ENCODE measurements at regions not wholly inside any gene's neighbourhood (a gene's known extent, or its start where the extent isn't known, plus 50 kb on each side); places are given as distances from the start of the nearest gene placed in this dataset.
"Not testable (repeated sequence)": the region's sequence is repeated elsewhere in the genome, so short reads cannot be mapped to it uniquely, and the experiment has no call there.

DNA sequence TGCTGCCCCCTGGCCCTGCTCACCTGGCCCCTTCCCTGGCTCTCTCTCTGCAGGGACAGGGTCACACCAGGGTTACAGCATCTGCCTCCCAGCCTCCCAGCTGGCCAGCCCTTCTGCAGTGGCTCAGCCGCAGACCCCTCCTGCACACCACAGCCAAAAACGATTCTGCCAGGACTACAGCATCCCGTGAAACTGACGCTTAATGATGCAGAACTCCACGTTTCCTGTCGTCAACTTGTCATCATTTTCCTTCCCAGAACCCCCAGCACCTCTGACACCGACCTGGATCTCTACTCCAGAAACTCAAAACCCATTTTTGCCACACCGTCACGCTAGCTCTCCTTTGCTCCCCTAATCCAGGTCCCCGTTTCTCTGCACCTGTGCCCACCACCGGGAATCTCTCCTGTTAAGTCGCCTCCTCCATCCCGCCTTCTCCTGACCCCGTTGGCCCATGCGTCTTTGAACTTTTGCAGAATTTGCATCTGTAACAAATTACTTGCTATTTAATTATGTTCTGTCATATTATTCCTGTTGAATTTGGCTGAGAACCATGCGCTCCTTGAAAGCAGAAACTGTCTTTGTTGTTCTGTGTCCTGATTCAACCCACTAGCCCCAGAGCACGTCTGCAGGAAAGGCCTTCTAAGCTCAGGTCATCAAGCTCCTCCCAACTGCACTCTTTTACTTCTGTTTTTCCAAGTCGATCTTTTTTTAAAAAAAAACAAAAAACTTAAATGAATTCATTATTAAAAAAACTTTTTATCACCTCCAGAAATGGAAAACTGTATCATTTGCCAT, 173.2 kb upstream of the COPS8 start:
- peaks cover 0 to 5% of the 10 kb centered on the region in 2 donors for H3K27me3 ChIP-seq (ENCODE audit: control insufficient read depth in 1 of 2, insufficient read depth in 2 of 2, low read length in 2 of 2)
- no peak overlapping the region for H3K27ac ChIP-seq (ENCODE audit: low read length)
- no peaks in the 10 kb centered on the region for H3K9me3 ChIP-seq (ENCODE audit: control insufficient read depth in 2 of 2, low read length in 2 of 2)
- H3K4me1 ChIP-seq (ENCODE audit: control insufficient read depth, insufficient read depth, low read length) = no peaks in the 10 kb centered on the region
- no peak overlapping the region for H3K9ac ChIP-seq (ENCODE audit: low read length in 2 of 2)
- H3K4me3 ChIP-seq (ENCODE audit: low read length in 2 of 2) = no peak overlapping the region
- no peaks in the 10 kb centered on the region for H3K36me3 ChIP-seq (ENCODE audit: control insufficient read depth in 2 of 2, insufficient read depth in 2 of 2, low read length in 2 of 2)

DNA sequence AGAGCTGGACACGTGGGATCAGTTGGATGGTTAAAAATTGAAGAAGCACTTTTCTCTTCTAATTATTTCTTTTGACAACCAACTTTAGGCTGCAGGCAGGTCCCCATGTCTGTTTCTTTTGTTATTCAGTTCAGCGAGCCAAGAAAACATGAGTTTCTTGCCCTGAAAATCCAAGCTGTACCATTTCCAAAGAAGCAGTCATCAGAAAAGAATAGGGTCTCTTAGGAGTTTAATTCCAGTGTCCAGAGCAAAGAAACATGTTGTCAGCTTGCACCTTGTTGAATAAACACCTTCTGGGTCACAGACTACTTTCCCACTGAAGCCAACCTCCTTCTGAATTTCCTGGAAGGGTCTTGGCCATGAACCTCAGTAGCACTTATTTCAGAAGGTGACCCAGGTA, 170.5 kb upstream of the COPS8 start:
- H3K27me3 ChIP-seq (ENCODE audit: control insufficient read depth in 1 of 2, insufficient read depth in 2 of 2, low read length in 2 of 2) = peaks cover 0 to 3% of the 10 kb centered on the region in 2 donors
- H3K9me3 ChIP-seq (ENCODE audit: control insufficient read depth in 2 of 2, low read length in 2 of 2) = no peaks in the 10 kb centered on the region
- no peak overlapping the region for H3K9ac ChIP-seq (ENCODE audit: low read length in 2 of 2)
- no peak overlapping the region for H3K27ac ChIP-seq (ENCODE audit: low read length)
- no peak overlapping the region for H3K4me3 ChIP-seq (ENCODE audit: low read length in 2 of 2)
- no peaks in the 10 kb centered on the region for H3K36me3 ChIP-seq (ENCODE audit: control insufficient read depth in 2 of 2, insufficient read depth in 2 of 2, low read length in 2 of 2)
- no peaks in the 10 kb centered on the region for H3K4me1 ChIP-seq (ENCODE audit: control insufficient read depth, insufficient read depth, low read length)

DNA sequence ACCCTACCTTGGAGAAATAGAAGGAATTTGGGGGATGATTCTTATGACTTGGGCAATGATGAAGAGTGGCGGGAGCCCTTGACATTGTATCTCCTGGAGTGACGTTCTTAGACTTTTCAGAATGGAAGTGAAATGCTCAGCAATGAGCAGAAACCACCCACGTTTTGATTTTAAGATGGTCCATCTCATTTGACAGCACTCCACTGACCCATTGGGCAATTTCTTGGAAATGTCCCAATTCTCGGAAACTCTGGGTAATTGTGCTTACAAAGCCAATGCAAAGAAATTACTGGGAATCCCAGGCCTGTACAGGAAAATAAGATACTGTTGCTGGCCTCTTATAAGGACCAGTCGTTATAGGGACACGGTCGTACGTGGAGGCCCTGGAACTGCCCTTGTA, 170.0 kb upstream of the COPS8 start:
- H3K36me3 ChIP-seq (ENCODE audit: control insufficient read depth in 2 of 2, insufficient read depth in 2 of 2, low read length in 2 of 2) = no peaks in the 10 kb centered on the region
- no peaks in the 10 kb centered on the region for H3K9me3 ChIP-seq (ENCODE audit: control insufficient read depth in 2 of 2, low read length in 2 of 2)
- no peak overlapping the region for H3K9ac ChIP-seq (ENCODE audit: low read length in 2 of 2)
- H3K4me1 ChIP-seq (ENCODE audit: control insufficient read depth, insufficient read depth, low read length) = no peaks in the 10 kb centered on the region
- H3K27ac ChIP-seq (ENCODE audit: low read length) = no peak overlapping the region
- H3K4me3 ChIP-seq (ENCODE audit: low read length in 2 of 2) = no peak overlapping the region
- H3K27me3 ChIP-seq (ENCODE audit: control insufficient read depth in 1 of 2, insufficient read depth in 2 of 2, low read length in 2 of 2) = peaks cover 0 to 3% of the 10 kb centered on the region in 2 donors

DNA sequence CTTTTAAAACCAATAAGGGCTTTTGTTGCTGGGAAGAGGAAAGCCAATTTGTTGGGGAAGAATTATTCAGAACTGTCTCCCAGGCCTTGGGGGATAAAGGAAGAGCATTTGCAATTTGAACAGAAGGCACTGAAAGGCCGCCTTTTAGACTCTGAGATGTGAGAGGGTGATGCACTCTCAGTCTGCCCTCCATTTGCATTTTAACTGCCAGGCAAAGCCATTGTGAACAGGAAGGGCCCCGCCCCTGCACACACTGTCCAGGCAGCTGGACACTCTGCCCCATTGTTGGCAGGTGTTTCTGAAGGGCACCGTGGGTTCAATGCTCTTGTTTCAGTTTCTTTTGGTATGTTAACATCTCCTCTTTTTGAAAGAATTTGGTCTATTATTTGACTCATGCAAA, 169.5 kb upstream of the COPS8 start:
- no peaks in the 10 kb centered on the region for H3K9me3 ChIP-seq (ENCODE audit: control insufficient read depth in 2 of 2, low read length in 2 of 2)
- peaks cover 0 to 3% of the 10 kb centered on the region in 2 donors for H3K27me3 ChIP-seq (ENCODE audit: control insufficient read depth in 1 of 2, insufficient read depth in 2 of 2, low read length in 2 of 2)
- H3K27ac ChIP-seq (ENCODE audit: low read length) = no peak overlapping the region
- no peaks in the 10 kb centered on the region for H3K4me1 ChIP-seq (ENCODE audit: control insufficient read depth, insufficient read depth, low read length)
- H3K36me3 ChIP-seq (ENCODE audit: control insufficient read depth in 2 of 2, insufficient read depth in 2 of 2, low read length in 2 of 2) = no peaks in the 10 kb centered on the region
- H3K9ac ChIP-seq (ENCODE audit: low read length in 2 of 2) = no peak overlapping the region
- no peak overlapping the region for H3K4me3 ChIP-seq (ENCODE audit: low read length in 2 of 2)

DNA sequence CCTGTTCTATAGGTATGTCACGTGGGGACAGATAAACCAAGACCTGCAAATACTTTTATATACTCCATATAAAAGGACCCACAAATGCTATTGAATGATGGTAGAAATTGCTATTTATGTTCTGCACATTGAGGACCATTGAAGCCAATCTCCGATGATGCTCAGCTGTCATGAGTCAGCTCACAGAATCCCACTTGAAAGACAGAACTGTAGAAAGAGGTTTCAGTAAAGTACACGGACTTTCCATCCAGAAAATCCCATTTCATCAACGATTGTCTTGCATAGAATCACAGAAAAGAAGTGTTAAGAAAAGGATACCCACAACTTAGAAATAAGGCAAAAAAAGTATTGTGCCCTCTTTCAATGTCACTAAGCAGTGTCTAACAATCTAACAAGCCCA, 169.0 kb upstream of the COPS8 start:
- Histone ChIP-seq H3K4me1 (ENCODE audit: control insufficient read depth, insufficient read depth, low read length) (no peaks in the 10 kb centered on the region), H3K9me3 (ENCODE audit: control insufficient read depth in 2 of 2, low read length in 2 of 2) (no peaks in the 10 kb centered on the region), H3K9ac (ENCODE audit: low read length in 2 of 2) (no peak overlapping the region), H3K27ac (ENCODE audit: low read length) (no peak overlapping the region), H3K36me3 (ENCODE audit: control insufficient read depth in 2 of 2, insufficient read depth in 2 of 2, low read length in 2 of 2) (no peaks in the 10 kb centered on the region), H3K4me3 (ENCODE audit: low read length in 2 of 2) (no peak overlapping the region), H3K27me3 (ENCODE audit: control insufficient read depth in 1 of 2, insufficient read depth in 2 of 2, low read length in 2 of 2) (peaks cover 0 to 3% of the 10 kb centered on the region in 2 donors)

DNA sequence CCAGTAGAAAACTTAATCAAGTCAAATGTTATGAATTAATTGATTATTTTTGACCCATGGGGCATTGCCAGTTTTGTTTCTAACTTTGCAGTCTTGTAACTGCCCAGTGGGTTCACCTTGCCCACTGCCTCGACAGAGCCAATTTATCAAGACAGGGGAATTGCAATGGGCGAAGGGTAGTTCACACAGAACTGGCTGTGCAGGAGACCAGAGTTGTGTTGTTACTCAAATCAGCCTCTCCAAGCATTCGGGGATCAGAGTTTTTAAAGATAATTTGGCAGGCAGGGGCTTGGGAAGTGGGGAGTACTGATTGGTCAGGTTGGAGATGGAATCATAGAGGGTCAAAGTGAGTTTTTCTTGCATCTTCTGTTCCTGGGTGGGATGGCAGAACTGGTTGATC, 168.5 kb upstream of the COPS8 start:
- no peak overlapping the region for H3K4me3 ChIP-seq (ENCODE audit: low read length in 2 of 2)
- H3K4me1 ChIP-seq (ENCODE audit: control insufficient read depth, insufficient read depth, low read length) = no peaks in the 10 kb centered on the region
- H3K9ac ChIP-seq (ENCODE audit: low read length in 2 of 2) = no peak overlapping the region
- no peaks in the 10 kb centered on the region for H3K9me3 ChIP-seq (ENCODE audit: control insufficient read depth in 2 of 2, low read length in 2 of 2)
- no peak overlapping the region for H3K27ac ChIP-seq (ENCODE audit: low read length)
- H3K27me3 ChIP-seq (ENCODE audit: control insufficient read depth in 1 of 2, insufficient read depth in 2 of 2, low read length in 2 of 2) = peaks cover 0 to 3% of the 10 kb centered on the region in 2 donors
- no peaks in the 10 kb centered on the region for H3K36me3 ChIP-seq (ENCODE audit: control insufficient read depth in 2 of 2, insufficient read depth in 2 of 2, low read length in 2 of 2)

DNA sequence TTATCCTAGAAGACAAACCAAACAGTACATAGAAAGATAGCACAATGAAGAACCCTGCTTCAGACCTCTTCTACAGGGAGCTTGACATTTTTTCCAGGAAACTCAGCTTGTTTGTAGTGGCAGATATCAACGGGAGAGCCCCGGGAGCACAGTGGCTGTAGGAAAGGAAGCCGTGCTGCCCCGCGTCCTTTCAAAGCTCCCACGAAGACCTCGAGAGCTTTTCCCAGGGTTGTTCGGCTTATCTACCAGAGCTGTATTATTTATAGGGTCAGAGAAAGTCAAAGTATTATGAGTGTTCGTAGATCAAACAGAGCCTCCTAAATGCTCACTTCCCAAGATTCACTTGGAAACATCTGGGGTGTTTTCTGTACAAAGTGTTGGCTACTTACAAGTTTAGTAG, 167.1 kb upstream of the COPS8 start:
- Histone ChIP-seq H3K4me1 (ENCODE audit: control insufficient read depth, insufficient read depth, low read length) (no peaks in the 10 kb centered on the region), H3K27ac (ENCODE audit: low read length) (no peak overlapping the region), H3K27me3 (ENCODE audit: control insufficient read depth in 1 of 2, insufficient read depth in 2 of 2, low read length in 2 of 2) (no peaks in the 10 kb centered on the region), H3K9ac (ENCODE audit: low read length in 2 of 2) (no peak overlapping the region), H3K36me3 (ENCODE audit: control insufficient read depth in 2 of 2, insufficient read depth in 2 of 2, low read length in 2 of 2) (no peaks in the 10 kb centered on the region), H3K4me3 (ENCODE audit: low read length in 2 of 2) (no peak overlapping the region), H3K9me3 (ENCODE audit: control insufficient read depth in 2 of 2, low read length in 2 of 2) (no peaks in the 10 kb centered on the region)

DNA sequence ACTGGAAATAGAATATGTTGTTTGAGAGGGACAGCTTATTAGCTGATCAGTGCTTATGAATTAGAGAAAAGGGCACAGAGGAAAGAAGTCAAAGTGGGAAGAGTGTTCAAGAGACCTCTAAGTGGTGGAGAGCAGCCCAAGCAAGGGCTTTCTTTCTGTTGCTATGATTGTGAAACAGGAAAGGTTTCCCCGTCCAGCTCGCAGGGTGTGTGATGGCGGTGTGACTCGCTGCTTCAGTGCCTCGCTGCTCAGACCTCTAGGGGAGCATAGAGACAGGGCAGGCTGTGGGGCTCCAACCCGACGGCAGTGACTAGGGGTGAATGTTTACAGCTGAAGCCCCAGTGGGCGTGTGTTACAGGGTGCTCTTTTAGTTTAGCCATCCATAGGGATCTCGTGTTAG, 166.5 kb upstream of the COPS8 start:
- Histone ChIP-seq H3K27ac (ENCODE audit: low read length) (no peak overlapping the region), H3K4me1 (ENCODE audit: control insufficient read depth, insufficient read depth, low read length) (no peaks in the 10 kb centered on the region), H3K27me3 (ENCODE audit: control insufficient read depth in 1 of 2, insufficient read depth in 2 of 2, low read length in 2 of 2) (no peaks in the 10 kb centered on the region), H3K9ac (ENCODE audit: low read length in 2 of 2) (no peak overlapping the region), H3K4me3 (ENCODE audit: low read length in 2 of 2) (no peak overlapping the region), H3K9me3 (ENCODE audit: control insufficient read depth in 2 of 2, low read length in 2 of 2) (no peaks in the 10 kb centered on the region), H3K36me3 (ENCODE audit: control insufficient read depth in 2 of 2, insufficient read depth in 2 of 2, low read length in 2 of 2) (no peaks in the 10 kb centered on the region)

DNA sequence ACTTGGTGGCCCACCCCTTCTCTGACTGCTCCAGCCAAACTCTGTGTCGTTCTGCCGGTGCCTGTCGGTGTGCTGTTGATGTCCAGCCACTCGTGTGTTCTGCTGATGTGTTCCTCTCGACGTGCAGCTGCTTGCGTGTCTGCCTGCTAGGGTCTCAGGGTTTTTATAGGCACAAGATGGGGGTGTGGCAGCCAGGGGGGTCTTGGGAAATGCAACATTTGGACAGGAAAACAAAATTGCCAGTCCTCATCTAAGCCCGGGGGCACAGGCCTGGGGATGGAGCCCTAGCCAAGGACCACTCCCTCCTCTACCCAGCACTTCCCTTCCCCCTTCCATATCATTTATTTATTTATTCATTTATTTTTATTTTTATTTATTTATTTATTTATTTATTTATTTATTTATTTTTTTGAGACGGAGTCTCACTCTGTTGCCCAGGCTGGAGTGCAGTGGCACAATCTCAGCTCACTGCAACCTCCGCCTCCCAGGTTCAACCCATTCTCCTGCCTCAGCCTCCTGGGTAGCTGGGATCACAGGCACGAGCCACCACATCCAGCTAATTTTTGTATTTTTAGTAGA, 165.8 kb upstream of the COPS8 start:
- not testable (repeated sequence) for H3K9me3 ChIP-seq (ENCODE audit: control insufficient read depth in 2 of 2, low read length in 2 of 2); H3K4me1 ChIP-seq (ENCODE audit: control insufficient read depth, insufficient read depth, low read length); H3K9ac ChIP-seq (ENCODE audit: low read length in 2 of 2); H3K27me3 ChIP-seq (ENCODE audit: control insufficient read depth in 1 of 2, insufficient read depth in 2 of 2, low read length in 2 of 2); H3K36me3 ChIP-seq (ENCODE audit: control insufficient read depth in 2 of 2, insufficient read depth in 2 of 2, low read length in 2 of 2); H3K27ac ChIP-seq (ENCODE audit: low read length); H3K4me3 ChIP-seq (ENCODE audit: low read length in 2 of 2)

DNA sequence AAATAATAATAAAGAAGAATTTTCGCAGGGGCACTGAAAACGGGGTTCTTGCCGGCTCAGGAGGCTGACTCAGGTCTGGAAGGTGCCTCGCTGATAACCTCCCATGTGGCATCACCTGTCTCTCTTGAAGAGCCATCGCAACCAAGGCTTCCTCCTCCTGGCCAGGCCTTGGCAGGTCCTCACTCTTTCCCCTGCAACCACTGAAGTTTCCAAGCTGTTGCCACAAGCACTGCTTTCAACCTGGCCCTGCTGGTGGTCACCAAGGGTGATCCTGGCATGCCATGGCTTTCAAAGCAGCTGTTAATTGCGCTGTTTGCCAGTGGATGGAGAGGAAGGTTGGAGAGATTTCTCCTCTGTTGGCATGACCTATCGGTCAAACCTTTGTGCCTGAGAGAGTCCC, 163.6 kb upstream of the COPS8 start:
- Histone ChIP-seq H3K9ac (ENCODE audit: low read length in 2 of 2) (no peak overlapping the region), H3K36me3 (ENCODE audit: control insufficient read depth in 2 of 2, insufficient read depth in 2 of 2, low read length in 2 of 2) (no peaks in the 10 kb centered on the region), H3K27me3 (ENCODE audit: control insufficient read depth in 1 of 2, insufficient read depth in 2 of 2, low read length in 2 of 2) (no peaks in the 10 kb centered on the region), H3K4me1 (ENCODE audit: control insufficient read depth, insufficient read depth, low read length) (no peaks in the 10 kb centered on the region), H3K4me3 (ENCODE audit: low read length in 2 of 2) (no peak overlapping the region), H3K27ac (ENCODE audit: low read length) (no peak overlapping the region), H3K9me3 (ENCODE audit: control insufficient read depth in 2 of 2, low read length in 2 of 2) (no peaks in the 10 kb centered on the region)

DNA sequence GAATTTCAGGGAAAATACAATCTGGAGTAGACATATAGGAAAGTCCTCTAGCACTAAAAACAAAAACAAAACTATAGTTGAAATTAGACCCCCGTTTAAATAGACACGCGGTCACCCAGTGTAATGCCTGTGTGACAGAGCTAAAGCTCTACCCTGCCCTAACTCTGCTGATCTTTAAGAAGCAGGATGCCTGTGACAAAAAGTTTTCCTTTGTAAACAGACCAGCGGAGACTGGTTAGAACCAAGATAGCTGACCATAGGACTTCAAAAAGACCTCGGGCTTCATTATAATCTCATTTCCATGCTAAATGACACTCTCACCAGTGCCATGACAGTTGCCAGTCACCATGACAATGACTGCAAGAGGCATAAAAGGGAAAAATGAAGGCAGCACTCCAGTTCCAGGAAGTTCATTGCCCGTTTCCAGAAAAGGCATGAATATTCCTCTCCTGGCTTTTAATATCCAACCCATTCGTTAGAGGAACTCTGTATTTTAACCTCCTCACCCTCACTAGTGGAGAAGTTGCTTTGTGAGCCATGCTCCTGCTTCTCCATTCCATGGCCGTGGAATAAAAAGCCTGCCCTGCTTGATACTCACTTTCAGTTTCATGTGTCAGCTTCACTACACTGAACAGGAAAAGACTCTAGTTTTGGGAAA, 157.2 kb upstream of the COPS8 start:
- Histone ChIP-seq H3K4me3 (ENCODE audit: low read length in 2 of 2) (peak overlapping the region in 1 of 2 donors; percentile 52), H3K27me3 (ENCODE audit: control insufficient read depth in 1 of 2, insufficient read depth in 2 of 2, low read length in 2 of 2) (peaks cover 0 to 3% of the 10 kb centered on the region in 2 donors), H3K9ac (ENCODE audit: low read length in 2 of 2) (no peak overlapping the region), H3K27ac (ENCODE audit: low read length) (no peak overlapping the region), H3K4me1 (ENCODE audit: control insufficient read depth, insufficient read depth, low read length) (no peaks in the 10 kb centered on the region), H3K36me3 (ENCODE audit: control insufficient read depth in 2 of 2, insufficient read depth in 2 of 2, low read length in 2 of 2) (no peaks in the 10 kb centered on the region), H3K9me3 (ENCODE audit: control insufficient read depth in 2 of 2, low read length in 2 of 2) (no peaks in the 10 kb centered on the region)

All from stomach smooth muscle (tissue), 2 donors.